ENCODE measurements at regions not wholly inside any gene's neighbourhood (a gene's known extent, or its start where the extent isn't known, plus 50 kb on each side); places are given as distances from the start of the nearest gene placed in this dataset.

DNA sequence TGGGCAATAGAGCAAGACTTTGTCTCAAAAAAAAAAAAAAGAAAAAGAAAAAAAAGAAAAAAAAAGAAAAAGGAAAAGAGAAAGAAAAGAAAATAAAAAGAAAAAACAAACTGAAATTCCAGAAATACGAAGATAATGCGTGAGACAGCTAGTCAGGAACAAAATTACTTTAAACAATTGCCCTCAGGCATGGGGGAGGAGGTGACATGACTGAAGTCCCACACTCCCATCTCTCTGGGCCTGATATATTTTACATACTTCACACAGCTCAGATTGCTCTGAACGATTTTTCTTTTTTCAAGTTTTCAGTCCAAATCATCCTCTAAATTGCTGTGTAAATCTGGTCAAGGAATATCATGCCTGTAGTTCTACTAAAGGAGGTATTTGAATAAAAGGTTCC is 409.5 kb upstream of the DEPDC1 start:
- Histone ChIP-seq H3K4me2 (no peak overlapping the region), H4K20me1 (ENCODE audit: insufficient read depth) (no peaks in the 10 kb centered on the region), H2AFZ (ENCODE audit: low read depth) (no peak overlapping the region), H3K27ac (ENCODE audit: low read depth in 2 of 2, low read length in 1 of 2) (no peak overlapping the region), H3F3A (replicated peaks; ENCODE audit: insufficient read depth) (no peaks in the 10 kb centered on the region), H3K27me3 (ENCODE audit: insufficient read depth) (no peaks in the 10 kb centered on the region), H3K9me2 (no peaks in the 10 kb centered on the region), H3K4me3 (ENCODE audit: low read depth in 2 of 2, low read length in 1 of 2) (no peak overlapping the region), H3K79me2 (ENCODE audit: insufficient read depth) (no peaks in the 10 kb centered on the region), H3K36me3 (replicated peaks in 1 of 2; ENCODE audit: control insufficient read depth in 1 of 2, insufficient read depth in 2 of 2, low read length in 1 of 2) (no peaks in the 10 kb centered on the region), H3K9me3 (no peaks in the 10 kb centered on the region), H3K9ac (no peak overlapping the region), H3K4me1 (ENCODE audit: control insufficient read depth in 1 of 2, insufficient read depth in 2 of 2, low read depth in 1 of 2, low read length in 1 of 2) (no peaks in the 10 kb centered on the region)
- DNase-seq: no peak
- TF ChIP-seq YY1 (IDR thresholded peaks at IDR 0.05; ENCODE audit: low read depth) (no peak), GATA2 (CRISPR knock-in tag; IDR thresholded peaks at IDR 0.05) (no peak), SIN3A (IDR thresholded peaks at IDR 0.05; ENCODE audit: borderline replicate concordance, low read depth, low read length) (no peak)
- CTCF ChIA-PET: no interaction called here
- WGBS (ENCODE audit: low lambda C conversion rate): 26% methylated on average over 3 of the region's 3 CpGs
- POLR2A ChIA-PET: no interaction called here

DNA sequence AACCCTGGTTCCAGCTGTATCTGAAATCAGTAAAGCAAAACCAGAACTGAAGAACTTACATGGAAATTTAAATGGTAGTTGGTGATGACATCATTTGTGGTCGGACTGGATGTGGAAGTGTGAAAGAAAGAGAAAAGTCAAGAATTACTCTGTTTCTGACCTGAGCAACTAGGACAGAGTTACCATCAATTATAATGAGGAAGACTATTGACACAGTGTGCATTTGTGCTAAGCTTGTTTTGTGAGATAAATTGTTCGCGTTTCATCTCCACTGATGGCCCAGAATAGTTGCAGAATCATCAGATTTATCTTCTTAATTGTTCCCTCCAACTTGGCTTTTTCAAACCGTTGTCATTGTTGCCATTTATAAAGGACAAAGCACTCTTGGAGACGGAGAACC is 410.6 kb upstream of the DEPDC1 start:
- Histone ChIP-seq H3K36me3 (replicated peaks in 1 of 2; ENCODE audit: control insufficient read depth in 1 of 2, insufficient read depth in 2 of 2, low read length in 1 of 2) (no peaks in the 10 kb centered on the region), H3K9ac (no peak overlapping the region)
- CTCF ChIA-PET: no interaction called here

More for the DNA sequence above, 410.6 kb upstream of the DEPDC1 start:
- POLR2A ChIA-PET: no interaction called here
- no peak overlapping the region for H3K27ac ChIP-seq (ENCODE audit: low read depth in 2 of 2, low read length in 1 of 2)
- no peaks in the 10 kb centered on the region for H3K4me1 ChIP-seq (ENCODE audit: control insufficient read depth in 1 of 2, insufficient read depth in 2 of 2, low read depth in 1 of 2, low read length in 1 of 2)
- no peak overlapping the region for H3K4me2 ChIP-seq
- H4K20me1 ChIP-seq (ENCODE audit: insufficient read depth): no peaks in the 10 kb centered on the region
- H2AFZ ChIP-seq (ENCODE audit: low read depth): no peak overlapping the region
- 44% methylated on average over 5 of the region's 5 CpGs for WGBS (ENCODE audit: low lambda C conversion rate)
- TF ChIP-seq, protein P1, sequence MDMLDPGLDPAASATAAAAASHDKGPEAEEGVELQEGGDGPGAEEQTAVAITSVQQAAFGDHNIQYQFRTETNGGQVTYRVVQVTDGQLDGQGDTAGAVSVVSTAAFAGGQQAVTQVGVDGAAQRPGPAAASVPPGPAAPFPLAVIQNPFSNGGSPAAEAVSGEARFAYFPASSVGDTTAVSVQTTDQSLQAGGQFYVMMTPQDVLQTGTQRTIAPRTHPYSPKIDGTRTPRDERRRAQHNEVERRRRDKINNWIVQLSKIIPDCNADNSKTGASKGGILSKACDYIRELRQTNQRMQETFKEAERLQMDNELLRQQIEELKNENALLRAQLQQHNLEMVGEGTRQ (IDR thresholded peaks at IDR 0.05; ENCODE audit: borderline replicate concordance, low read depth, low read length): no peak
- TF ChIP-seq, protein P2, sequence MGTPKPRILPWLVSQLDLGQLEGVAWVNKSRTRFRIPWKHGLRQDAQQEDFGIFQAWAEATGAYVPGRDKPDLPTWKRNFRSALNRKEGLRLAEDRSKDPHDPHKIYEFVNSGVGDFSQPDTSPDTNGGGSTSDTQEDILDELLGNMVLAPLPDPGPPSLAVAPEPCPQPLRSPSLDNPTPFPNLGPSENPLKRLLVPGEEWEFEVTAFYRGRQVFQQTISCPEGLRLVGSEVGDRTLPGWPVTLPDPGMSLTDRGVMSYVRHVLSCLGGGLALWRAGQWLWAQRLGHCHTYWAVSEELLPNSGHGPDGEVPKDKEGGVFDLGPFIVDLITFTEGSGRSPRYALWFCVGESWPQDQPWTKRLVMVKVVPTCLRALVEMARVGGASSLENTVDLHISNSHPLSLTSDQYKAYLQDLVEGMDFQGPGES (IDR thresholded peaks at IDR 0.05; ENCODE audit: low read depth, low read length): no peak
- TF ChIP-seq, protein P3, sequence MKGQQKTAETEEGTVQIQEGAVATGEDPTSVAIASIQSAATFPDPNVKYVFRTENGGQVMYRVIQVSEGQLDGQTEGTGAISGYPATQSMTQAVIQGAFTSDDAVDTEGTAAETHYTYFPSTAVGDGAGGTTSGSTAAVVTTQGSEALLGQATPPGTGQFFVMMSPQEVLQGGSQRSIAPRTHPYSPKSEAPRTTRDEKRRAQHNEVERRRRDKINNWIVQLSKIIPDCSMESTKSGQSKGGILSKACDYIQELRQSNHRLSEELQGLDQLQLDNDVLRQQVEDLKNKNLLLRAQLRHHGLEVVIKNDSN (IDR thresholded peaks at IDR 0.05; ENCODE audit: borderline replicate concordance, low read depth): no peak
- no peak for TF ChIP-seq TEAD4 (IDR thresholded peaks at IDR 0.05; ENCODE audit: borderline replicate concordance, insufficient read depth)
- TF ChIP-seq, protein P4, sequence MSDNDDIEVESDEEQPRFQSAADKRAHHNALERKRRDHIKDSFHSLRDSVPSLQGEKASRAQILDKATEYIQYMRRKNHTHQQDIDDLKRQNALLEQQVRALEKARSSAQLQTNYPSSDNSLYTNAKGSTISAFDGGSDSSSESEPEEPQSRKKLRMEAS (IDR thresholded peaks at IDR 0.05; ENCODE audit: low read depth): no peak
- TF ChIP-seq, protein P5, sequence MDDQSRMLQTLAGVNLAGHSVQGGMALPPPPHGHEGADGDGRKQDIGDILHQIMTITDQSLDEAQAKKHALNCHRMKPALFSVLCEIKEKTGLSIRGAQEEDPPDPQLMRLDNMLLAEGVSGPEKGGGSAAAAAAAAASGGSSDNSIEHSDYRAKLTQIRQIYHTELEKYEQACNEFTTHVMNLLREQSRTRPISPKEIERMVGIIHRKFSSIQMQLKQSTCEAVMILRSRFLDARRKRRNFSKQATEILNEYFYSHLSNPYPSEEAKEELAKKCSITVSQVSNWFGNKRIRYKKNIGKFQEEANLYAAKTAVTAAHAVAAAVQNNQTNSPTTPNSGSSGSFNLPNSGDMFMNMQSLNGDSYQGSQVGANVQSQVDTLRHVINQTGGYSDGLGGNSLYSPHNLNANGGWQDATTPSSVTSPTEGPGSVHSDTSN (IDR thresholded peaks at IDR 0.05): no peak
- TF ChIP-seq MXI1 (IDR thresholded peaks at IDR 0.05; ENCODE audit: low read depth, low read length): no peak
- TF ChIP-seq FOXM1 (IDR thresholded peaks at IDR 0.05; ENCODE audit: low read depth): no peak
- no peak for TF ChIP-seq ELF1 (IDR thresholded peaks at IDR 0.05)
- no peak for TF ChIP-seq RXRA (IDR thresholded peaks at IDR 0.05; ENCODE audit: borderline replicate concordance, low read depth)
- no peak for TF ChIP-seq TCF12 (IDR thresholded peaks at IDR 0.05)
- no peak for TF ChIP-seq FOXJ3 (CRISPR knock-in tag; IDR thresholded peaks at IDR 0.05)
- TF ChIP-seq EP300 (IDR thresholded peaks at IDR 0.05; ENCODE audit: borderline replicate concordance in 1 of 2, low read depth in 1 of 2, low read length in 1 of 2): no peak
- no peak for TF ChIP-seq EZH2phosphoT487 (IDR thresholded peaks at IDR 0.05; ENCODE audit: borderline replicate concordance, low read depth)
- no peak for TF ChIP-seq GABPA (IDR thresholded peaks at IDR 0.05; ENCODE audit: low read depth)
- TF ChIP-seq, protein P6, sequence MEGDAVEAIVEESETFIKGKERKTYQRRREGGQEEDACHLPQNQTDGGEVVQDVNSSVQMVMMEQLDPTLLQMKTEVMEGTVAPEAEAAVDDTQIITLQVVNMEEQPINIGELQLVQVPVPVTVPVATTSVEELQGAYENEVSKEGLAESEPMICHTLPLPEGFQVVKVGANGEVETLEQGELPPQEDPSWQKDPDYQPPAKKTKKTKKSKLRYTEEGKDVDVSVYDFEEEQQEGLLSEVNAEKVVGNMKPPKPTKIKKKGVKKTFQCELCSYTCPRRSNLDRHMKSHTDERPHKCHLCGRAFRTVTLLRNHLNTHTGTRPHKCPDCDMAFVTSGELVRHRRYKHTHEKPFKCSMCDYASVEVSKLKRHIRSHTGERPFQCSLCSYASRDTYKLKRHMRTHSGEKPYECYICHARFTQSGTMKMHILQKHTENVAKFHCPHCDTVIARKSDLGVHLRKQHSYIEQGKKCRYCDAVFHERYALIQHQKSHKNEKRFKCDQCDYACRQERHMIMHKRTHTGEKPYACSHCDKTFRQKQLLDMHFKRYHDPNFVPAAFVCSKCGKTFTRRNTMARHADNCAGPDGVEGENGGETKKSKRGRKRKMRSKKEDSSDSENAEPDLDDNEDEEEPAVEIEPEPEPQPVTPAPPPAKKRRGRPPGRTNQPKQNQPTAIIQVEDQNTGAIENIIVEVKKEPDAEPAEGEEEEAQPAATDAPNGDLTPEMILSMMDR (IDR thresholded peaks at IDR 0.05): no peak
- no peak overlapping the region for H3K4me3 ChIP-seq (ENCODE audit: low read depth in 2 of 2, low read length in 1 of 2)
- no peaks in the 10 kb centered on the region for H3K27me3 ChIP-seq (ENCODE audit: insufficient read depth)
- no peak for DNase-seq
- H3F3A ChIP-seq (replicated peaks; ENCODE audit: insufficient read depth): no peaks in the 10 kb centered on the region
- H3K9me3 ChIP-seq: no peaks in the 10 kb centered on the region
- no peaks in the 10 kb centered on the region for H3K9me2 ChIP-seq
- no peaks in the 10 kb centered on the region for H3K79me2 ChIP-seq (ENCODE audit: insufficient read depth)

All from SK-N-SH (cell line).